Activated CD8-positive, alpha-beta T cell treated with anti-CD3 and anti-CD28 coated beads for 36 hours (primary cell): ENCODE measurements at regions not wholly inside any gene's neighbourhood (a gene's known extent, or its start where the extent isn't known, plus 50 kb on each side); places are given as distances from the start of the nearest gene placed in this dataset.
"Not testable (repeated sequence)": the region's sequence is repeated elsewhere in the genome, so short reads cannot be mapped to it uniquely, and the experiment has no call there.

Experiments
- ATAC-seq: fragments of 200-7000 bp; cut with Tn5 transposase; one replicate; pipeline ENCODE4 v1.10.0; 2021; ENCODE audit warnings: mild to moderate bottlenecking, moderate library complexity
- CTCF ChIA-PET: fragments of 350-600 bp; sonication (Branson Sonifier 250); formaldehyde crosslinking; loops from one replicate; lab custom pipeline; 2021; ENCODE audit warnings: antibody characterized with exemption; lab: Charles Lee
- POLR2A ChIA-PET: fragments of 350-600 bp; sonication (Branson Sonifier 250); formaldehyde crosslinking; loops from one replicate; lab custom pipeline; 2021; ENCODE audit warnings: antibody characterized with exemption; lab: Charles Lee
- DNase-seq: peaks from one replicate; pipeline ENCODE4 v3.0.0-alpha.2; 2020
- H3K27ac Mint-ChIP-seq: one replicate; pipeline ENCODE4 v1.8.0; 2021; ENCODE audit warnings: mild to moderate bottlenecking, mixed read lengths
- H3K27me3 Mint-ChIP-seq: one replicate; pipeline ENCODE4 v1.8.0; 2021; ENCODE audit warnings: mixed read lengths
- H3K36me3 Mint-ChIP-seq: one replicate; pipeline ENCODE4 v1.8.0; 2021; ENCODE audit warnings: low read depth, mixed read lengths
- H3K4me1 Mint-ChIP-seq: one replicate; pipeline ENCODE4 v1.8.0; 2021; ENCODE audit warnings: low read depth, mixed read lengths
- H3K4me3 Mint-ChIP-seq: one replicate; pipeline ENCODE4 v1.8.0; 2021; ENCODE audit warnings: mild to moderate bottlenecking, moderate library complexity, mixed read lengths
- H3K9me3 Mint-ChIP-seq: one replicate; pipeline ENCODE4 v1.8.0; 2021; ENCODE audit warnings: mixed read lengths
- CTCF ChIP-seq: fragments of 200-600 bp; IDR thresholded peaks from one replicate; pipeline ENCODE4 v1.8.0; 2022; ENCODE audit warnings: antibody characterized with exemption, mild to moderate bottlenecking
- intact Hi-C: fragments of 100-400 bp; cut with micrococcal nuclease; formaldehyde crosslinking; loops from one replicate; pipeline ENCODE4 v1.10.0; 2022

- no peaks in the 10 kb centered on the region for H3K27me3 Mint-ChIP-seq
- H3K36me3 Mint-ChIP-seq, result no peaks in the 10 kb centered on the region
- ATAC-seq (no peak), DNase-seq (no peak)
- ChIA-PET POLR2A (no interaction called here), CTCF (no interaction called here)
- intact Hi-C loops, result no loop called here
- no peak overlapping the region for H3K4me3 Mint-ChIP-seq
- no peaks in the 10 kb centered on the region for H3K9me3 Mint-ChIP-seq
- no peak overlapping the region for H3K27ac Mint-ChIP-seq
- H3K4me1 Mint-ChIP-seq, result no peaks in the 10 kb centered on the region
- TF ChIP-seq CTCF, result no peak
These were observed 641.8 kb downstream of the PRR16 start for GRCh38 chr5:121105921-121106320.

- H3K36me3 Mint-ChIP-seq, H3K27me3 Mint-ChIP-seq, CTCF ChIA-PET, intact Hi-C loops, POLR2A ChIA-PET, H3K27ac Mint-ChIP-seq, H3K9me3 Mint-ChIP-seq, DNase-seq, ATAC-seq, H3K4me3 Mint-ChIP-seq, H3K4me1 Mint-ChIP-seq: not testable (repeated sequence)
These were observed 642.9 kb downstream of the PRR16 start for GRCh38 chr5:121106721-121107690.

- intact Hi-C loops, result no loop called here
- ChIA-PET POLR2A (no interaction called here), CTCF (no interaction called here)
- Mint-ChIP-seq H3K9me3 (peaks cover 1% of the 10 kb centered on the region), H3K4me3 (no peak overlapping the region), H3K4me1 (no peaks in the 10 kb centered on the region), H3K27ac (no peak overlapping the region), H3K36me3 (no peaks in the 10 kb centered on the region), H3K27me3 (no peaks in the 10 kb centered on the region)
- DNase-seq (no peak), ATAC-seq (no peak)
- no peak for TF ChIP-seq CTCF
These were observed 644.6 kb downstream of the PRR16 start for GRCh38 chr5:121108725-121109124.

- intact Hi-C loops, result no loop called here
- Mint-ChIP-seq H3K9me3 (peaks cover 4% of the 10 kb centered on the region), H3K27me3 (no peaks in the 10 kb centered on the region), H3K4me3 (no peak overlapping the region), H3K27ac (no peak overlapping the region), H3K36me3 (no peaks in the 10 kb centered on the region), H3K4me1 (no peaks in the 10 kb centered on the region)
- ChIA-PET POLR2A (no interaction called here), CTCF (no interaction called here)
- no peak for TF ChIP-seq CTCF
- DNase-seq, result no peak
- no peak for ATAC-seq
These were observed 645.7 kb downstream of the PRR16 start for GRCh38 chr5:121109817-121110216.

GRCh38 chr5:121121786-121122185 is 657.7 kb downstream of the PRR16 start:
- no peak for DNase-seq
- ChIA-PET POLR2A (no interaction called here), CTCF (no interaction called here)
- Mint-ChIP-seq H3K4me1 (no peaks in the 10 kb centered on the region), H3K9me3 (no peaks in the 10 kb centered on the region), H3K27ac (no peak overlapping the region), H3K4me3 (no peak overlapping the region), H3K36me3 (no peaks in the 10 kb centered on the region), H3K27me3 (no peaks in the 10 kb centered on the region)
- TF ChIP-seq CTCF, result no peak
- no peak for ATAC-seq
- intact Hi-C loops, result no loop called here
